Neural cell (in vitro differentiated cells): ENCODE measurements at regions not wholly inside any gene's neighbourhood (a gene's known extent, or its start where the extent isn't known, plus 50 kb on each side); places are given as distances from the start of the nearest gene placed in this dataset.

Experiments used
- CTCF ChIP-seq: fragments of 450-650 bp; IDR thresholded peaks from 2 replicates; pipeline ENCODE4 v1.5.1; 2014; ENCODE audit warnings: antibody characterized with exemption, mild to moderate bottlenecking, moderate library complexity; ENCODE audit not compliant: poor library complexity, severe bottlenecking
- EP300 ChIP-seq: fragments of 450-650 bp; conservative IDR thresholded peaks from 2 replicates; pipeline ENCODE4 v1.6.1; 2014; ENCODE audit warnings: antibody characterized with exemption, mild to moderate bottlenecking, moderate library complexity; ENCODE audit not compliant: poor library complexity, severe bottlenecking
- EZH2 ChIP-seq: fragments of 200-600, 300-800 bp; shearing (Covaris generic), sonication (generic); IDR thresholded peaks from 2 replicates; pipeline ENCODE4 v1.6.1; 2014; ENCODE audit warnings: antibody characterized with exemption, low read length, borderline replicate concordance, mild to moderate bottlenecking; ENCODE audit not compliant: insufficient read depth, poor library complexity, severe bottlenecking
- MXI1 ChIP-seq: fragments of 450-650 bp; conservative IDR thresholded peaks from 2 replicates; pipeline ENCODE4 v1.6.1; 2014; ENCODE audit warnings: antibody characterized with exemption, mild to moderate bottlenecking; ENCODE audit not compliant: poor library complexity, severe bottlenecking
- POLR2AphosphoS5 ChIP-seq: IDR thresholded peaks from 2 replicates; pipeline ENCODE4 v1.6.1; 2012
- RAD21 ChIP-seq: fragments of 450-650 bp; conservative IDR thresholded peaks from 2 replicates; pipeline ENCODE4 v1.6.1; 2014; ENCODE audit warnings: antibody characterized with exemption, mild to moderate bottlenecking, moderate library complexity
- SMC3 ChIP-seq: fragments of 450-650 bp; conservative IDR thresholded peaks from 2 replicates; pipeline ENCODE4 v1.6.1; 2014; ENCODE audit warnings: antibody characterized with exemption, mild to moderate bottlenecking, moderate library complexity; ENCODE audit not compliant: poor library complexity
- TAF1 ChIP-seq: IDR thresholded peaks from 2 replicates; pipeline ENCODE4 v1.6.1; 2012; ENCODE audit warnings: low read depth
- TF ChIP-seq, protein P1 (sequence below): IDR thresholded peaks from 2 replicates; pipeline ENCODE4 v1.6.1; 2012; ENCODE audit warnings: borderline replicate concordance

DNA sequence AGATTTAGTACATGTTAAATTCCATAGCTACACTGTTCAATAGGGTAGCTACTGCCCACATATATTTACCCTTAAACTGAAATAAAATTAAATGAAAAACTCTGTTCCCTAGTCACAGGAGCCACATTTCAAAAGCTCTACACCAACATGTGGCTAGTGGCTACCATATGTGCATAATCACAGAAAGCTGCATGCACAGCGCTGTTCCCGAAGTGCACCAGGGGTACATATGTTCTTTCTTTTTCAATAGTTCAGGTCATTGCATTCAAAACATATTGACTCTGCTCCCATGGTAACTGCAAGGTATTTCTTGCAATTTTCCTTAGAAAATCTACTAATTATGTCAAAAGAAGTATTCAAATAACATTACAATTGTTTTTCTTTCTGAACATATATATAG is 591.2 kb downstream of the PDHA2 start:
- TF ChIP-seq CTCF, result no peak
- no peak for TF ChIP-seq SMC3
- TF ChIP-seq POLR2AphosphoS5, result no peak
- TF ChIP-seq EP300, result no peak
- no peak for TF ChIP-seq MXI1
- no peak for TF ChIP-seq RAD21
- TF ChIP-seq EZH2, result no peak
- no peak for TF ChIP-seq TAF1
- TF ChIP-seq, protein P1, sequence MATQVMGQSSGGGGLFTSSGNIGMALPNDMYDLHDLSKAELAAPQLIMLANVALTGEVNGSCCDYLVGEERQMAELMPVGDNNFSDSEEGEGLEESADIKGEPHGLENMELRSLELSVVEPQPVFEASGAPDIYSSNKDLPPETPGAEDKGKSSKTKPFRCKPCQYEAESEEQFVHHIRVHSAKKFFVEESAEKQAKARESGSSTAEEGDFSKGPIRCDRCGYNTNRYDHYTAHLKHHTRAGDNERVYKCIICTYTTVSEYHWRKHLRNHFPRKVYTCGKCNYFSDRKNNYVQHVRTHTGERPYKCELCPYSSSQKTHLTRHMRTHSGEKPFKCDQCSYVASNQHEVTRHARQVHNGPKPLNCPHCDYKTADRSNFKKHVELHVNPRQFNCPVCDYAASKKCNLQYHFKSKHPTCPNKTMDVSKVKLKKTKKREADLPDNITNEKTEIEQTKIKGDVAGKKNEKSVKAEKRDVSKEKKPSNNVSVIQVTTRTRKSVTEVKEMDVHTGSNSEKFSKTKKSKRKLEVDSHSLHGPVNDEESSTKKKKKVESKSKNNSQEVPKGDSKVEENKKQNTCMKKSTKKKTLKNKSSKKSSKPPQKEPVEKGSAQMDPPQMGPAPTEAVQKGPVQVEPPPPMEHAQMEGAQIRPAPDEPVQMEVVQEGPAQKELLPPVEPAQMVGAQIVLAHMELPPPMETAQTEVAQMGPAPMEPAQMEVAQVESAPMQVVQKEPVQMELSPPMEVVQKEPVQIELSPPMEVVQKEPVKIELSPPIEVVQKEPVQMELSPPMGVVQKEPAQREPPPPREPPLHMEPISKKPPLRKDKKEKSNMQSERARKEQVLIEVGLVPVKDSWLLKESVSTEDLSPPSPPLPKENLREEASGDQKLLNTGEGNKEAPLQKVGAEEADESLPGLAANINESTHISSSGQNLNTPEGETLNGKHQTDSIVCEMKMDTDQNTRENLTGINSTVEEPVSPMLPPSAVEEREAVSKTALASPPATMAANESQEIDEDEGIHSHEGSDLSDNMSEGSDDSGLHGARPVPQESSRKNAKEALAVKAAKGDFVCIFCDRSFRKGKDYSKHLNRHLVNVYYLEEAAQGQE, result no peak
